GM12878 (cell line): ENCODE measurements at regions not wholly inside any gene's neighbourhood (a gene's known extent, or its start where the extent isn't known, plus 50 kb on each side); places are given as distances from the start of the nearest gene placed in this dataset.
A peak's percentile ranks its signal among the peaks of the same experiment; 100 is the strongest.

ENCODE experiments used
- ASH2L ChIP-seq: fragments of 300-600, 200-600 bp; sonication (generic); IDR thresholded peaks from 2 replicates; pipeline ENCODE4 v1.6.1; 2017; ENCODE audit warnings: low read depth, mild to moderate bottlenecking, borderline replicate concordance
- ATF7 ChIP-seq: fragments of 450-650 bp; IDR thresholded peaks from 2 replicates; pipeline ENCODE4 v1.6.1; 2016; ENCODE audit warnings: low read depth, mild to moderate bottlenecking
- CHD2 ChIP-seq: IDR thresholded peaks from 2 replicates; pipeline ENCODE4 v1.6.1; 2011; ENCODE audit warnings: low read depth, low read length, improper control_type of control experiment, borderline replicate concordance
- CREB1 ChIP-seq: IDR thresholded peaks from 2 replicates; pipeline ENCODE4 v1.6.1; 2012; ENCODE audit warnings: low read depth, mild to moderate bottlenecking, inconsistent platforms
- EP300 ChIP-seq, 2 experiments: fragments of 150-350 bp in 1 of 2; IDR thresholded peaks; 2 replicates each; pipeline ENCODE4 v1.6.1; 2011 to 2012; ENCODE audit warnings: low read depth in 2 of 2, low read length in 2 of 2, borderline replicate concordance in 1 of 2, improper control_type of control experiment in 1 of 2, inconsistent platforms in 1 of 2; ENCODE audit not compliant: control insufficient read depth in 1 of 2
- HDGF ChIP-seq: fragments of 450-650 bp; IDR thresholded peaks from 2 replicates; pipeline ENCODE4 v1.6.1; 2016; ENCODE audit warnings: antibody characterized with exemption
- JUND ChIP-seq: IDR thresholded peaks from 2 replicates; pipeline ENCODE4 v1.6.1; 2012; ENCODE audit warnings: low read depth, mild to moderate bottlenecking, low read length, improper control_type of control experiment, moderate library complexity
- MYC ChIP-seq: IDR thresholded peaks from 2 replicates; pipeline ENCODE4 v1.6.1; 2011; ENCODE audit warnings: mild to moderate bottlenecking, low read length, moderate library complexity, inconsistent platforms; ENCODE audit not compliant: insufficient read depth, insufficient replicate concordance, insufficient read length, severe bottlenecking
- NR2C2 ChIP-seq: IDR thresholded peaks from 2 replicates; pipeline ENCODE4 v1.6.1; 2011; ENCODE audit warnings: borderline replicate concordance, low read depth; ENCODE audit not compliant: control insufficient read depth, insufficient read length
- PAX5 ChIP-seq: IDR thresholded peaks from 2 replicates; pipeline ENCODE4 v1.6.1; 2011; ENCODE audit warnings: low read depth, low read length, borderline replicate concordance
- PAX8 ChIP-seq: fragments of 450-650 bp; IDR thresholded peaks from 2 replicates; pipeline ENCODE4 v1.6.1; 2017; ENCODE audit warnings: mild to moderate bottlenecking, moderate library complexity
- RB1 ChIP-seq: fragments of 450-650 bp; formaldehyde crosslinking; IDR thresholded peaks from 2 replicates; pipeline ENCODE4 v1.6.1; 2017; ENCODE audit warnings: mild to moderate bottlenecking, borderline replicate concordance
- RFX5 ChIP-seq: IDR thresholded peaks from 2 replicates; pipeline ENCODE4 v1.6.1; 2011; ENCODE audit warnings: low read depth, low read length, improper control_type of control experiment
- SIX5 ChIP-seq: IDR thresholded peaks from 2 replicates; pipeline ENCODE4 v1.6.1; 2011; ENCODE audit warnings: mild to moderate bottlenecking, low read depth, low read length, moderate library complexity; ENCODE audit not compliant: severe bottlenecking
- SMAD1 ChIP-seq: fragments of 450-650 bp; IDR thresholded peaks from 2 replicates; pipeline ENCODE4 v1.6.1; 2018; ENCODE audit warnings: mild to moderate bottlenecking, low read depth; ENCODE audit not compliant: partially characterized antibody
- SRF ChIP-seq, 2 experiments: IDR thresholded peaks; 2 replicates each; pipeline ENCODE4 v1.6.1; 2011; ENCODE audit warnings: low read depth in 2 of 2, low read length in 2 of 2, mild to moderate bottlenecking in 1 of 2, moderate library complexity in 1 of 2
- TF ChIP-seq, protein P1 (sequence below): fragments of 450-650 bp; IDR thresholded peaks from 2 replicates; pipeline ENCODE4 v1.6.1; 2018; ENCODE audit warnings: borderline replicate concordance, mild to moderate bottlenecking; ENCODE audit not compliant: partially characterized antibody
- TF ChIP-seq, protein P2 (sequence below): fragments of 450-650 bp; IDR thresholded peaks from 2 replicates; pipeline ENCODE4 v1.6.1; 2016; ENCODE audit warnings: mild to moderate bottlenecking, moderate library complexity, borderline replicate concordance
- TF ChIP-seq, protein P3 (sequence below): IDR thresholded peaks from 2 replicates; pipeline ENCODE4 v1.6.1; 2012; ENCODE audit warnings: low read depth, low read length, improper control_type of control experiment

DNA sequence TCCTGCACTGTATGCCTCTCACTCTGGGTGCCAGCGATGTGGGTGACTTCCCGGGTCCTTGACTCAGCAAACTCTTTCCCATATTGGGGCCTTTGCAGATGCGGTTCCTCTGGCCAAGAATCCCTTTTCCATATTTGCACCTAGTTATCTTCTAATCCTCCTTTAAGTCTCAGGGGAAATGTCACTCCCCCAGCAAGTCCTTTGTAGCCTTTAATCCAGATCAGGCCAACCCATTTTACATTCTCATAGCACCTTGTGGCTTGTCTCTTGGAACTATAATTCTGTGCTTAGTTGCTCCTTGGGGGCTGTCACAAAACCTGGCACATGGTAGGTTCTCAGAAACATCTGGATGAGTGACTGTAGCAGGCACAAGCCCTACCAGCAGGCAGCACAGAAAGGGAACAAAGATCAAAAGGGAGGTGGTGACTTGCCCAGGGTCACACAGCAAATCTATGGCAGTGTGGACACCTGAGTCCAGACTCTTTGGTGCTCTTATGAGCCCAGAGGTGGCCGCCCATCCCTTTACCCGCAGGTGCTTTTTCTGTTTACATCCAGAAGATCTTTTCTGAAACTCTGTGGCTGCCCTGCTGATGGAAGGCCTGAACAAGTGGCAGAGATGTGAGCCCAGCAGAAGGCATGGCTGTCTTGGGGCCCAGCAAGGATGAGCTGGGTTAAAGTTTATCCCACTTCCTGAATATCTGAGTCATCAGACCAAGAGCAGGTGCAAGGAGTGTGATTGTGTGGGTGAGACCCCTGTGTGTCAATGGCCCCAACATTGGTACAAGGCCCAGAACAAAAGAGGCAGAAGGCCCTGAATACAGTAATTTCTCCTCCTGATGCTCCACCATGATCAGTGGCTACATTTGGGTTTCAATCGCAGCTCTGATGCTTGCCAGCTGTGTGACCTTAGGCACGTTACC is 78.6 kb upstream of the GRK3 start (continued):
- TF ChIP-seq, protein P1, sequence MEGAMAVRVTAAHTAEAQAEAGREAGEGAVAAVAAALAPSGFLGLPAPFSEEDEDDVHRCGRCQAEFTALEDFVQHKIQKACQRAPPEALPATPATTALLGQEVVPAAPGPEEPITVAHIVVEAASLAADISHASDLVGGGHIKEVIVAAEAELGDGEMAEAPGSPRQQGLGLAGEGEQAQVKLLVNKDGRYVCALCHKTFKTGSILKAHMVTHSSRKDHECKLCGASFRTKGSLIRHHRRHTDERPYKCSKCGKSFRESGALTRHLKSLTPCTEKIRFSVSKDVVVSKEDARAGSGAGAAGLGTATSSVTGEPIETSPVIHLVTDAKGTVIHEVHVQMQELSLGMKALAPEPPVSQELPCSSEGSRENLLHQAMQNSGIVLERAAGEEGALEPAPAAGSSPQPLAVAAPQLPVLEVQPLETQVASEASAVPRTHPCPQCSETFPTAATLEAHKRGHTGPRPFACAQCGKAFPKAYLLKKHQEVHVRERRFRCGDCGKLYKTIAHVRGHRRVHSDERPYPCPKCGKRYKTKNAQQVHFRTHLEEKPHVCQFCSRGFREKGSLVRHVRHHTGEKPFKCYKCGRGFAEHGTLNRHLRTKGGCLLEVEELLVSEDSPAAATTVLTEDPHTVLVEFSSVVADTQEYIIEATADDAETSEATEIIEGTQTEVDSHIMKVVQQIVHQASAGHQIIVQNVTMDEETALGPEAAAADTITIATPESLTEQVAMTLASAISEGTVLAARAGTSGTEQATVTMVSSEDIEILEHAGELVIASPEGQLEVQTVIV, result no peak
- no peak for TF ChIP-seq NR2C2
- no peak for TF ChIP-seq PAX5
- TF ChIP-seq EP300 (IDR thresholded peaks at IDR 0.05; ENCODE audit: borderline replicate concordance in 1 of 2, control insufficient read depth in 1 of 2, low read depth in 2 of 2, low read length in 2 of 2), result peak; percentile 48 to 69; a peak in 3 of 4 replicates
- TF ChIP-seq, protein P2, sequence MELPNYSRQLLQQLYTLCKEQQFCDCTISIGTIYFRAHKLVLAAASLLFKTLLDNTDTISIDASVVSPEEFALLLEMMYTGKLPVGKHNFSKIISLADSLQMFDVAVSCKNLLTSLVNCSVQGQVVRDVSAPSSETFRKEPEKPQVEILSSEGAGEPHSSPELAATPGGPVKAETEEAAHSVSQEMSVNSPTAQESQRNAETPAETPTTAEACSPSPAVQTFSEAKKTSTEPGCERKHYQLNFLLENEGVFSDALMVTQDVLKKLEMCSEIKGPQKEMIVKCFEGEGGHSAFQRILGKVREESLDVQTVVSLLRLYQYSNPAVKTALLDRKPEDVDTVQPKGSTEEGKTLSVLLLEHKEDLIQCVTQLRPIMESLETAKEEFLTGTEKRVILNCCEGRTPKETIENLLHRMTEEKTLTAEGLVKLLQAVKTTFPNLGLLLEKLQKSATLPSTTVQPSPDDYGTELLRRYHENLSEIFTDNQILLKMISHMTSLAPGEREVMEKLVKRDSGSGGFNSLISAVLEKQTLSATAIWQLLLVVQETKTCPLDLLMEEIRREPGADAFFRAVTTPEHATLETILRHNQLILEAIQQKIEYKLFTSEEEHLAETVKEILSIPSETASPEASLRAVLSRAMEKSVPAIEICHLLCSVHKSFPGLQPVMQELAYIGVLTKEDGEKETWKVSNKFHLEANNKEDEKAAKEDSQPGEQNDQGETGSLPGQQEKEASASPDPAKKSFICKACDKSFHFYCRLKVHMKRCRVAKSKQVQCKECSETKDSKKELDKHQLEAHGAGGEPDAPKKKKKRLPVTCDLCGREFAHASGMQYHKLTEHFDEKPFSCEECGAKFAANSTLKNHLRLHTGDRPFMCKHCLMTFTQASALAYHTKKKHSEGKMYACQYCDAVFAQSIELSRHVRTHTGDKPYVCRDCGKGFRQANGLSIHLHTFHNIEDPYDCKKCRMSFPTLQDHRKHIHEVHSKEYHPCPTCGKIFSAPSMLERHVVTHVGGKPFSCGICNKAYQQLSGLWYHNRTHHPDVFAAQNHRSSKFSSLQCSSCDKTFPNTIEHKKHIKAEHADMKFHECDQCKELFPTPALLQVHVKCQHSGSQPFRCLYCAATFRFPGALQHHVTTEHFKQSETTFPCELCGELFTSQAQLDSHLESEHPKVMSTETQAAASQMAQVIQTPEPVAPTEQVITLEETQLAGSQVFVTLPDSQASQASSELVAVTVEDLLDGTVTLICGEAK, result no peak
- TF ChIP-seq SMAD1, result no peak
- no peak for TF ChIP-seq SIX5
- TF ChIP-seq SRF (IDR thresholded peaks at IDR 0.05; ENCODE audit: low read depth in 2 of 2, low read length in 2 of 2), result no peak
- TF ChIP-seq CREB1, result no peak
- TF ChIP-seq ASH2L, result no peak
- TF ChIP-seq ATF7, result peak; percentile 66; the same call in 1 of the 2 replicates
- TF ChIP-seq, protein P3, sequence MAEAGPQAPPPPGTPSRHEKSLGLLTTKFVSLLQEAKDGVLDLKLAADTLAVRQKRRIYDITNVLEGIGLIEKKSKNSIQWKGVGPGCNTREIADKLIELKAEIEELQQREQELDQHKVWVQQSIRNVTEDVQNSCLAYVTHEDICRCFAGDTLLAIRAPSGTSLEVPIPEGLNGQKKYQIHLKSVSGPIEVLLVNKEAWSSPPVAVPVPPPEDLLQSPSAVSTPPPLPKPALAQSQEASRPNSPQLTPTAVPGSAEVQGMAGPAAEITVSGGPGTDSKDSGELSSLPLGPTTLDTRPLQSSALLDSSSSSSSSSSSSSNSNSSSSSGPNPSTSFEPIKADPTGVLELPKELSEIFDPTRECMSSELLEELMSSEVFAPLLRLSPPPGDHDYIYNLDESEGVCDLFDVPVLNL, result no peak
- TF ChIP-seq RFX5, result no peak
- no peak for TF ChIP-seq HDGF
- no peak for TF ChIP-seq PAX8
- no peak for TF ChIP-seq MYC
- TF ChIP-seq JUND, result peak; percentile 38; the same call in 1 of the 2 replicates
- peak; percentile 73; the same call in 1 of the 2 replicates for TF ChIP-seq CHD2
- no peak for TF ChIP-seq RB1
